Erythroblast (primary cell): ENCODE measurements at regions not wholly inside any gene's neighbourhood (a gene's known extent, or its start where the extent isn't known, plus 50 kb on each side); places are given as distances from the start of the nearest gene placed in this dataset.

Experiments used
- GATA1 ChIP-seq: IDR thresholded peaks from 2 replicates; pipeline ENCODE4 v1.6.1; 2011; ENCODE audit warnings: low read depth, mild to moderate bottlenecking, control low read depth, low read length, moderate library complexity
- POLR2A ChIP-seq: IDR thresholded peaks from 2 replicates; pipeline ENCODE4 v1.6.1; 2011; ENCODE audit warnings: mild to moderate bottlenecking, low read length

DNA sequence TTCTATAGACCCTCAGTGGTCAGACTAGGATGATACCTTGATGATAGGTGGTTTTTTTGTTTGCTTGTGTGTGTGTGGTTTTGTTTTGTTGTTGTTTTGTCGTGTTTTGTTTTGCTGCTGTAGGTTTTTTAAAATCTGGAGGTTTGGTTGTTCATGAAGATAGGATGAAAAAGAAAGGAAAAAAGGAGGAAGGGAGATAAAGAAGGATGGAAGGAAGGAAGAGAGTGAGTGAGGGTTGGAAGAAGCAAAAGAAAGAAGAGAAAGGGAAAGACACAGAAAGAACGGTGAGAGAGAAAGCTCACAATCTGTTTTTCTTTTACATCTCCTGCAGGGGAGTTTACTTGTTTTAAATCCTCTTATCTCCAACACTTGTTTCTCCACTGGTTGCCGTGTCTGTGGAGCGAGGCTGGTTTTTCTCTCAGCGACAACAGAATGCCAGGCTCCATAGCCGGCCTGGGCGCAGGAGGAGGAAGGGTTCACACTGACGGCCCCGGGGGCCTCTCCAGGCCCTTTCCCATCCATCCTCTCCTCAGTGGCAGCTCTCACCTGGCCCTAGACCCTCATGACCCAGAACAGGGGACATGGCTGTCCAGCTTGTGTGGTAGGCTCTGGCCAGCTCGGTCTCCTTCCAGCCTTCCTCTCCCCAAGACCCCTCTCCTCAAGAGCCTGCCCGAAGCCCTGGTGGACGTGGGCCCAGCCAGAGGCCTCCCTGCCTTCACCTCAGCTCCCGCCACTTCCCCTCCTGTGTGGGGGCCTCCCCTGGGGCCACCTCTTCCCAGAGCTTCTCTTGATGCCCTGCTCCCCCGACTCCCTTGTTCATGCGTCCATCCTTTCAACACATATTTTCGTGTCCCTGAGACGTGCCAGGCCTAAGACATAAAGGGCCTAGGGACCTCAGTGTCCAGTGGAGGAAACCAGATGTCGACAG is 168.4 kb downstream of the VEGFA start:
- TF ChIP-seq POLR2A (no peak), GATA1 (no peak)
